ENCODE measurements at regions not wholly inside any gene's neighbourhood (a gene's known extent, or its start where the extent isn't known, plus 50 kb on each side); places are given as distances from the start of the nearest gene placed in this dataset.

- 0% methylated on average over 1 of the region's 1 CpG; no CpG with 5 or more reads in 8 of the 10 experiments for WGBS, 10 experiments
- in situ Hi-C loops (cut with MboI; ENCODE audit: low pct_unique_long_range_greater_than_20kb in 2 of 9, low sequenced_read_pairs in 9 of 9, unreplicated experiment in 9 of 9), result no loop called here
- no peak overlapping the region for H3K4me3 ChIP-seq
- H3K27ac ChIP-seq, result no peak overlapping the region
- no peak for ATAC-seq (replicated peaks in 6 of 8)
- H3K4me1 ChIP-seq (replicated peaks in 1 of 2), result no peaks in the 10 kb centered on the region
Observed at GRCh38 chr13:61202042-61202441, 213.6 kb downstream of the PCDH20 start.

GRCh38 chr13:61192826-61193225, 222.8 kb downstream of the PCDH20 start:
- in situ Hi-C loops (cut with MboI; ENCODE audit: low pct_unique_long_range_greater_than_20kb in 2 of 9, low sequenced_read_pairs in 9 of 9, unreplicated experiment in 9 of 9), result no loop called here
- H3K4me3 ChIP-seq, result no peak overlapping the region
- H3K4me1 ChIP-seq (replicated peaks in 1 of 2), result no peaks in the 10 kb centered on the region
- WGBS, 10 experiments, result 0 to 100% (median 50%) methylated on average over 1 of the region's 1 CpG; no CpG with 5 or more reads in 2 of the 10 experiments
- no peak for ATAC-seq (replicated peaks in 6 of 8)
- no peak overlapping the region for H3K27ac ChIP-seq

GRCh38 chr13:61188057-61188456, 227.6 kb downstream of the PCDH20 start:
- no peaks in the 10 kb centered on the region for H3K4me1 ChIP-seq (replicated peaks in 1 of 2)
- in situ Hi-C loops (cut with MboI; ENCODE audit: low pct_unique_long_range_greater_than_20kb in 2 of 9, low sequenced_read_pairs in 9 of 9, unreplicated experiment in 9 of 9), result no loop called here
- H3K4me3 ChIP-seq, result no peak overlapping the region
- no peak overlapping the region for H3K27ac ChIP-seq
- whole genome bisulfite sequencing, 10 experiments, result 0 to 100% (median 93%) methylated on average over 1 to 2 of the region's 2 CpGs; no CpG with 5 or more reads in 3 of the 10 experiments
- ATAC-seq (replicated peaks in 6 of 8), result no peak

GRCh38 chr13:61187471-61187870, 228.2 kb downstream of the PCDH20 start:
- Histone ChIP-seq H3K27ac (no peak overlapping the region), H3K4me3 (no peak overlapping the region), H3K4me1 (replicated peaks in 1 of 2) (no peaks in the 10 kb centered on the region)
- WGBS, 10 experiments, result 7 to 100% (median 78%) methylated on average over 1 to 3 of the region's 4 CpGs
- in situ Hi-C loops (cut with MboI; ENCODE audit: low pct_unique_long_range_greater_than_20kb in 2 of 9, low sequenced_read_pairs in 9 of 9, unreplicated experiment in 9 of 9), result no loop called here
- no peak for ATAC-seq (replicated peaks in 6 of 8)

- peaks cover 0 to 9% of the 10 kb centered on the region in 2 donors for H3K4me1 ChIP-seq (replicated peaks in 1 of 2)
- H3K27ac ChIP-seq, result no peak overlapping the region
- 0 to 86% (median 22%) methylated on average over 1 of the region's 1 CpG; no CpG with 5 or more reads in 1 of the 10 experiments for WGBS, 10 experiments
- in situ Hi-C loops (cut with MboI; ENCODE audit: low pct_unique_long_range_greater_than_20kb in 2 of 9, low sequenced_read_pairs in 9 of 9, unreplicated experiment in 9 of 9), result no loop called here
- no peak overlapping the region for H3K4me3 ChIP-seq
- ATAC-seq (replicated peaks in 6 of 8), result no peak
Observed at GRCh38 chr13:61183670-61184069, 232.0 kb downstream of the PCDH20 start.

GRCh38 chr13:61180234-61180633, 235.4 kb downstream of the PCDH20 start:
- peak in 3 of 8 experiments; percentile 13 to 40 (median 24) for ATAC-seq (replicated peaks in 6 of 8)
- in situ Hi-C loops (cut with MboI; ENCODE audit: low pct_unique_long_range_greater_than_20kb in 2 of 9, low sequenced_read_pairs in 9 of 9, unreplicated experiment in 9 of 9), result no loop called here
- WGBS, 10 experiments, result 3 to 62% (median 32%) methylated on average over 2 to 4 of the region's 4 CpGs; no CpG with 5 or more reads in 1 of the 10 experiments
- Histone ChIP-seq H3K4me1 (replicated peaks in 1 of 2) (peaks cover 0 to 9% of the 10 kb centered on the region in 2 donors), H3K4me3 (no peak overlapping the region), H3K27ac (no peak overlapping the region)

GRCh38 chr13:61179741-61180140, 235.9 kb downstream of the PCDH20 start:
- Histone ChIP-seq H3K27ac (no peak overlapping the region), H3K4me3 (no peak overlapping the region), H3K4me1 (replicated peaks in 1 of 2) (peaks cover 0 to 9% of the 10 kb centered on the region in 2 donors)
- in situ Hi-C loops (cut with MboI; ENCODE audit: low pct_unique_long_range_greater_than_20kb in 2 of 9, low sequenced_read_pairs in 9 of 9, unreplicated experiment in 9 of 9), result no loop called here
- ATAC-seq (replicated peaks in 6 of 8), result peak in 1 of 8 experiments; percentile 47
- 0 to 67% (median 52%) methylated on average over 1 to 2 of the region's 2 CpGs for WGBS, 10 experiments

GRCh38 chr13:61170856-61171255, 244.8 kb downstream of the PCDH20 start:
- in situ Hi-C loops (cut with MboI; ENCODE audit: low pct_unique_long_range_greater_than_20kb in 2 of 9, low sequenced_read_pairs in 9 of 9, unreplicated experiment in 9 of 9), result loop anchor here in 1 of 9 experiments (25.0 kb wide), 1 partner anchor 91 kb away; no protein-coding TSS in a partner anchor
- no peak overlapping the region for H3K27ac ChIP-seq

GRCh38 chr13:61162636-61163035, 253.0 kb downstream of the PCDH20 start:
- no peak overlapping the region for H3K4me3 ChIP-seq
- 0 to 100% (median 80%) methylated on average over 1 of the region's 1 CpG; no CpG with 5 or more reads in 1 of the 10 experiments for WGBS, 10 experiments
- in situ Hi-C loops (cut with MboI; ENCODE audit: low pct_unique_long_range_greater_than_20kb in 2 of 9, low sequenced_read_pairs in 9 of 9, unreplicated experiment in 9 of 9), result loop anchor here in 1 of 9 experiments (25.0 kb wide), 1 partner anchor 100 kb away; no protein-coding TSS in a partner anchor
- no peak for ATAC-seq (replicated peaks in 6 of 8)
- no peak overlapping the region for H3K27ac ChIP-seq
- no peaks in the 10 kb centered on the region for H3K4me1 ChIP-seq (replicated peaks in 1 of 2)

More at GRCh38 chr13:61170856-61171255, 244.8 kb downstream of the PCDH20 start:
- Histone ChIP-seq H3K4me1 (replicated peaks in 1 of 2) (no peaks in the 10 kb centered on the region), H3K4me3 (no peak overlapping the region)
- no peak for ATAC-seq (replicated peaks in 6 of 8)

GRCh38 chr13:61162106-61162505, 253.5 kb downstream of the PCDH20 start:
- 0 to 100% (median 57%) methylated on average over 1 to 3 of the region's 3 CpGs; no CpG with 5 or more reads in 2 of the 10 experiments for WGBS, 10 experiments
- in situ Hi-C loops (cut with MboI; ENCODE audit: low pct_unique_long_range_greater_than_20kb in 2 of 9, low sequenced_read_pairs in 9 of 9, unreplicated experiment in 9 of 9), result loop anchor here in 1 of 9 experiments (25.0 kb wide), 1 partner anchor 100 kb away; no protein-coding TSS in a partner anchor
- no peaks in the 10 kb centered on the region for H3K4me1 ChIP-seq (replicated peaks in 1 of 2)
- no peak overlapping the region for H3K4me3 ChIP-seq
- no peak for ATAC-seq (replicated peaks in 6 of 8)
- no peak overlapping the region for H3K27ac ChIP-seq

GRCh38 chr13:61156753-61157152, 258.9 kb downstream of the PCDH20 start:
- Histone ChIP-seq H3K27ac (no peak overlapping the region), H3K4me3 (no peak overlapping the region), H3K4me1 (replicated peaks in 1 of 2) (no peaks in the 10 kb centered on the region)
- 0 to 100% (median 94%) methylated on average over 1 of the region's 1 CpG; no CpG with 5 or more reads in 2 of the 10 experiments for WGBS, 10 experiments
- in situ Hi-C loops (cut with MboI; ENCODE audit: low pct_unique_long_range_greater_than_20kb in 2 of 9, low sequenced_read_pairs in 9 of 9, unreplicated experiment in 9 of 9), result loop anchor here in 1 of 9 experiments (25.0 kb wide), 1 partner anchor 106 kb away; no protein-coding TSS in a partner anchor
- no peak for ATAC-seq (replicated peaks in 6 of 8)

- Histone ChIP-seq H3K4me3 (no peak overlapping the region), H3K4me1 (replicated peaks in 1 of 2) (no peaks in the 10 kb centered on the region), H3K27ac (no peak overlapping the region)
- in situ Hi-C loops (cut with MboI; ENCODE audit: low pct_unique_long_range_greater_than_20kb in 2 of 9, low sequenced_read_pairs in 9 of 9, unreplicated experiment in 9 of 9), result loop anchor here in 1 of 9 experiments (25.0 kb wide), 1 partner anchor 111 kb away; no protein-coding TSS in a partner anchor
- ATAC-seq (replicated peaks in 6 of 8), result no peak
Observed at GRCh38 chr13:61151062-61151461, 264.6 kb downstream of the PCDH20 start.

GRCh38 chr13:61149331-61149730, 266.3 kb downstream of the PCDH20 start:
- H3K4me3 ChIP-seq, result no peak overlapping the region
- H3K4me1 ChIP-seq (replicated peaks in 1 of 2), result no peaks in the 10 kb centered on the region
- H3K27ac ChIP-seq, result no peak overlapping the region
- in situ Hi-C loops (cut with MboI; ENCODE audit: low pct_unique_long_range_greater_than_20kb in 2 of 9, low sequenced_read_pairs in 9 of 9, unreplicated experiment in 9 of 9), result no loop called here
- no peak for ATAC-seq (replicated peaks in 6 of 8)

GRCh38 chr13:61148691-61149315, 266.8 kb downstream of the PCDH20 start:
- in situ Hi-C loops (cut with MboI; ENCODE audit: low pct_unique_long_range_greater_than_20kb in 2 of 9, low sequenced_read_pairs in 9 of 9, unreplicated experiment in 9 of 9), result no loop called here
- no peak for ATAC-seq (replicated peaks in 6 of 8)
- no peaks in the 10 kb centered on the region for H3K4me1 ChIP-seq (replicated peaks in 1 of 2)
- no peak overlapping the region for H3K27ac ChIP-seq
- no peak overlapping the region for H3K4me3 ChIP-seq
- 3 to 100% (median 79%) methylated on average over 1 to 6 of the region's 6 CpGs; no CpG with 5 or more reads in 1 of the 10 experiments for WGBS, 10 experiments
